Peyer's patch (tissue), 4 donors: ENCODE measurements at regions not wholly inside any gene's neighbourhood (a gene's known extent, or its start where the extent isn't known, plus 50 kb on each side); places are given as distances from the start of the nearest gene placed in this dataset.

Experiments used
- DNase-seq, 3 donors: peaks; one replicate each; pipeline ENCODE4 v3.0.0-alpha.2; 2017 to 2019
- H3K27ac ChIP-seq, 4 donors: fragments of 200-600 bp; sonication (generic); one replicate each; pipeline ENCODE4 v1.5.1; 2016 to 2019
- H3K27me3 ChIP-seq, 2 donors: fragments of 200-600 bp; sonication (generic); one replicate each; pipeline ENCODE4 v1.5.1; 2019
- H3K36me3 ChIP-seq, 3 donors: fragments of 200-600 bp; sonication (generic); one replicate each; pipeline ENCODE4 v1.5.1; 2016 to 2019
- H3K4me1 ChIP-seq, 4 donors: fragments of 200-600 bp; sonication (generic); one replicate each; pipeline ENCODE4 v1.5.1; 2016 to 2019
- H3K4me3 ChIP-seq, 4 donors: fragments of 200-600 bp; sonication (generic); 1 replicate in 3 of 4; 2 replicates in 1 of 4; pipeline ENCODE4 v1.5.1; 2016 to 2019; ENCODE audit warnings: mild to moderate bottlenecking in 1 of 4
- H3K9me3 ChIP-seq, 4 donors: fragments of 200-600 bp; sonication (generic); one replicate each; pipeline ENCODE4 v1.5.1; 2016 to 2019; ENCODE audit warnings: mild to moderate bottlenecking in 1 of 4
- POLR2A ChIP-seq, 2 donors: fragments of 450-650 bp; IDR thresholded peaks; one replicate each; pipeline ENCODE4 v1.5.1; 2017; ENCODE audit warnings: antibody characterized with exemption in 2 of 2, mild to moderate bottlenecking in 2 of 2, moderate library complexity in 2 of 2
- TF ChIP-seq, protein P1 (sequence below), 6 experiments: fragments of 450-650 bp in 4 of 6; fragments of 200-600 bp in 2 of 6; sonication (generic) in 1 of 6; IDR thresholded peaks; one replicate each; pipeline ENCODE4 v1.5.1; 2017 to 2019; ENCODE audit warnings: antibody characterized with exemption in 6 of 6, mild to moderate bottlenecking in 3 of 6, moderate library complexity in 1 of 6

DNA sequence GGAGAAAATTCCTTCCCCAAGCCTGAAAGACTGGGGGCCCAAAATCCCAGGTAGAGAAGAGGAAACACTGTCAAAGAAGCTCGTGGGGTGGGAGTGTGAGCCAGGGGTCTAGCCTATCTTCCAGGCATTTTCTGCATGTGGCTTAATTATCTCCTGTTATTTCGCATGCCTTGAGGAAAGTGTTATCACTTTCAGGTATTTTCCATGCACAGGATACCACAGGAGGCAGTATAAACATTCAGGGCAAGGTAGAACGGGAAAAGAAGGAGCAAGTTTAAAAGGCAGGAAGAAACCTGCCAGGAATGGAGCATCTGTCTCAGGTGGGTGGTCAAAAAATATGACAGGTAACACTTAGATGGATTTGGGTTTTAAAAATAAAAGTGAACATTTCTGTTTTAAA is 575.3 kb upstream of the ZNF385D start:
- Histone ChIP-seq H3K27me3 (no peaks in the 10 kb centered on the region), H3K4me1 (no peaks in the 10 kb centered on the region), H3K4me3 (no peak overlapping the region), H3K27ac (no peak overlapping the region), H3K36me3 (no peaks in the 10 kb centered on the region), H3K9me3 (no peaks in the 10 kb centered on the region)
- no peak for DNase-seq
- TF ChIP-seq, protein P1, sequence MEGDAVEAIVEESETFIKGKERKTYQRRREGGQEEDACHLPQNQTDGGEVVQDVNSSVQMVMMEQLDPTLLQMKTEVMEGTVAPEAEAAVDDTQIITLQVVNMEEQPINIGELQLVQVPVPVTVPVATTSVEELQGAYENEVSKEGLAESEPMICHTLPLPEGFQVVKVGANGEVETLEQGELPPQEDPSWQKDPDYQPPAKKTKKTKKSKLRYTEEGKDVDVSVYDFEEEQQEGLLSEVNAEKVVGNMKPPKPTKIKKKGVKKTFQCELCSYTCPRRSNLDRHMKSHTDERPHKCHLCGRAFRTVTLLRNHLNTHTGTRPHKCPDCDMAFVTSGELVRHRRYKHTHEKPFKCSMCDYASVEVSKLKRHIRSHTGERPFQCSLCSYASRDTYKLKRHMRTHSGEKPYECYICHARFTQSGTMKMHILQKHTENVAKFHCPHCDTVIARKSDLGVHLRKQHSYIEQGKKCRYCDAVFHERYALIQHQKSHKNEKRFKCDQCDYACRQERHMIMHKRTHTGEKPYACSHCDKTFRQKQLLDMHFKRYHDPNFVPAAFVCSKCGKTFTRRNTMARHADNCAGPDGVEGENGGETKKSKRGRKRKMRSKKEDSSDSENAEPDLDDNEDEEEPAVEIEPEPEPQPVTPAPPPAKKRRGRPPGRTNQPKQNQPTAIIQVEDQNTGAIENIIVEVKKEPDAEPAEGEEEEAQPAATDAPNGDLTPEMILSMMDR (IDR thresholded peaks at IDR 0.05), result no peak
- TF ChIP-seq POLR2A (IDR thresholded peaks at IDR 0.05), result no peak

DNA sequence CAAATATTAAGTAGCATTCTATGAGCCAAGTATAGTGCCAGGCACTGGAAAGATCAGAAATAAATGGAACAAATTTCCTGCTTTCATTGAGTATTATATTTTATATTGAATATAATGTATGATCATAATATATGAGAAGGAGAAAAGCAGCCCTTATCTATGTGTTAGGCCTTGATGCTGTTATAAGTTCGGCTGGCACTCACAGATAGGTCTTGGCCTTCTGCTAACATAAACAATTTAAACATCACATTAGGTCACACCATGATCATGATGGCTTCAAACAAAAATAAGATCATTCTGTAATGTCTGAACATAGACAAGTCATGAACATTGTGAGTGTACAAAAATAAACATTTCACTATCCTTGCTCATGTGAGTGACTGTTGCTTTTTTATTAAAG is 584.0 kb upstream of the ZNF385D start:
- Histone ChIP-seq H3K4me3 (no peak overlapping the region), H3K27me3 (no peaks in the 10 kb centered on the region), H3K27ac (no peak overlapping the region), H3K4me1 (no peaks in the 10 kb centered on the region), H3K9me3 (no peaks in the 10 kb centered on the region), H3K36me3 (no peaks in the 10 kb centered on the region)
- DNase-seq, result no peak
- TF ChIP-seq, protein P1 (IDR thresholded peaks at IDR 0.05), result no peak

DNA sequence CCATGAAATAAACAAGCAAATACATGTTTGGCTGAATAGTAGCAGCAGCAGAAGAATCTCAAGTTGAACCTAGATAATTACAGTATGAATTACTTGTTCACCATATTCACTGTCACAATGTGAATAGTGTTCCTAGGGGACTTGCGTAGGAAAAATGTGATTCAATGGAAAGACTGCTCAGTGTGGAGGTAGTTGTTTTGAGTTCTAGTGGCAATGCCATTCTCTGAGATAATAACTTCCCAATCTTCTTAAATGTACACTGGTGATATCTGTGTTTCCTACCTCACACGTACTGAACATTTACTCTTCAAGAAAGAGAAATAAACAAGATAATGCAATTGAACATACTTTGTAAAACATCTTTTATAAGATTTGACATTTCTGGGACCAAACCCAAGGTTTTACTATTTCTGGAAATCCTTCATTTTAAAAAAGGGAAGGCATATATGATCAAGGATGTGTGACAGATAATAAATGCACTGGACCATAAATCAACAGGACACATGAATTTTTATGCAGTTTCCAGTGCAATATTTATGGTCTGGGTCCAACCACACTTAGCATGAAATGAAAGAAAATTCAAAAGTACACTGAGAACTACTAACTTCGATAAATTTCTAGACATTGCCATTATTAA is 598.3 kb upstream of the ZNF385D start:
- H3K4me3 ChIP-seq, result no peak overlapping the region
- TF ChIP-seq POLR2A (IDR thresholded peaks at IDR 0.05), result no peak
- TF ChIP-seq, protein P1 (IDR thresholded peaks at IDR 0.05), result no peak
- no peaks in the 10 kb centered on the region for H3K9me3 ChIP-seq
- H3K36me3 ChIP-seq, result no peaks in the 10 kb centered on the region
- no peaks in the 10 kb centered on the region for H3K4me1 ChIP-seq
- H3K27ac ChIP-seq, result no peak overlapping the region
- DNase-seq, result no peak
- H3K27me3 ChIP-seq, result no peaks in the 10 kb centered on the region

DNA sequence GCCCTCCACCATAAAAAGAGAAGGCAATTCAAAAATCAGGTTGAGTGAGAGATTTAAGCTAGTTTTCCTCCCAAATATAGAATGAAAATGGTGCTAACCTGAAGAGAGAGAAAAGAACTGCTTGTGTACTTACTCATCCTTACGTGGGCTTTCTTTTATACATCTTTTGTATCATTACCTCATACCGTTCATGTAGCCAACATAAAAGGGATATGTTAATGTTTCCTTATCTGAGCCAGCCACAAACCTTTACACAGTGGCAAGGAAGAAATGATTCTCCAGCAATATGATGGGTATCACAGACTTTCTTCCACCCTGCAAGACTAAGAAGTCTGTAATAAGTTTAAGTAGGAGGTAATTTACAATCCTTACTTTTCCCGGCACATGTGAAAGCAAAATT is 600.8 kb upstream of the ZNF385D start:
- H3K27me3 ChIP-seq, result no peaks in the 10 kb centered on the region
- no peaks in the 10 kb centered on the region for H3K9me3 ChIP-seq
- H3K4me3 ChIP-seq, result no peak overlapping the region
- H3K36me3 ChIP-seq, result no peaks in the 10 kb centered on the region
- H3K4me1 ChIP-seq, result no peaks in the 10 kb centered on the region
- no peak for DNase-seq
- no peak overlapping the region for H3K27ac ChIP-seq
- TF ChIP-seq, protein P1 (IDR thresholded peaks at IDR 0.05), result no peak
- TF ChIP-seq POLR2A (IDR thresholded peaks at IDR 0.05), result no peak

DNA sequence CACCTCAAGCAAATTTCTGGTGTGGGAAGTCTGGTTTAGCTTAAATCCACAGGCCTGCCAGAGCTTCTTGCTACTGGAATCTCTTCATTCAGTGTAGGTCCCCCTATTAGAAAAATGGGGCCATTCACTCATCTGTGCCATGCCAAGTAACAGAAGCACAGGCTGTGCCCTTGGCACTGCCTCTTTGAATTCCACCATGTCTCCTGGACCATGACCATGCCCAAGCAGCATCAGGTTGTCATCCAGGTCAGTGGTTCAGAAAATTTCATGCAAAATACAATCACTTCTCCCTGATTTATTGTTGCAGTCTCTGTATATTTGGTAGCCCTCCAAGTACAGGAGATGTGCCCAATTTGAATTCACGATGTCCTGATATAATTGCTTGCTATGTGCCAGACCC is 602.1 kb upstream of the ZNF385D start:
- Histone ChIP-seq H3K27ac (no peak overlapping the region), H3K27me3 (no peaks in the 10 kb centered on the region), H3K9me3 (no peaks in the 10 kb centered on the region), H3K4me3 (no peak overlapping the region), H3K4me1 (no peaks in the 10 kb centered on the region), H3K36me3 (no peaks in the 10 kb centered on the region)
- TF ChIP-seq, protein P1 (IDR thresholded peaks at IDR 0.05), result no peak
- TF ChIP-seq POLR2A (IDR thresholded peaks at IDR 0.05), result no peak
- no peak for DNase-seq

DNA sequence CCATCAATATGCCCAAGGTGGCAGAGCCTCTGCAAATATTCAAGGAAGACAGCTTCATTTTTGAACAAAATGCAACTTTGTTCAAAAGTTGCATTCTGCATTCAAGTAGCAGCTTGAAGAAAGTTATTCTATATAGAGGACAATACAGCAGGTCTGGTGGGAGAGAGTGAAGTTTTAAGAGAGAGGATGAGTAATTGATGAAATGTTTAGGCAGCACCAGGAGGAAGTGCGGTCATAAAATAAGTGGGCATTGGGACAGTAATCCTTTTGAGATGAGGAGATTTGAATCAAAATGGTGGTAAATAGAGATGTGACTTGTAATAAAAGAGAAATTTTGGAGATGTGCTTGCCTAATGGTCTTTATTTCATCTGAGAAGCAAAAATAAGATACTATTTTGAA is 607.3 kb upstream of the ZNF385D start:
- H3K27me3 ChIP-seq, result no peaks in the 10 kb centered on the region
- DNase-seq, result no peak
- TF ChIP-seq, protein P1 (IDR thresholded peaks at IDR 0.05), result no peak
- no peak for TF ChIP-seq POLR2A (IDR thresholded peaks at IDR 0.05)
- no peaks in the 10 kb centered on the region for H3K4me1 ChIP-seq
- no peak overlapping the region for H3K4me3 ChIP-seq
- H3K27ac ChIP-seq, result no peak overlapping the region
- no peaks in the 10 kb centered on the region for H3K36me3 ChIP-seq
- H3K9me3 ChIP-seq, result no peaks in the 10 kb centered on the region
